Activated B cell treated with CpG ODN at 0.5 μM for 24 hours (primary cell): ENCODE measurements at regions not wholly inside any gene's neighbourhood (a gene's known extent, or its start where the extent isn't known, plus 50 kb on each side); places are given as distances from the start of the nearest gene placed in this dataset.

Experiments
- ATAC-seq: fragments of 200-7000 bp; cut with Tn5 transposase; one replicate; pipeline ENCODE4 v1.10.0; 2021; ENCODE audit warnings: low read depth, mild to moderate bottlenecking, moderate library complexity
- CTCF ChIA-PET: fragments of 350-600 bp; sonication (Branson Sonifier 250); formaldehyde crosslinking; loops from one replicate; lab custom pipeline; 2021; ENCODE audit warnings: antibody characterized with exemption; lab: Charles Lee
- POLR2A ChIA-PET: fragments of 350-600 bp; sonication (Branson Sonifier 250); formaldehyde crosslinking; loops from one replicate; lab custom pipeline; 2021; ENCODE audit warnings: antibody characterized with exemption; lab: Charles Lee
- DNase-seq: peaks from one replicate; pipeline ENCODE4 v3.0.0; 2022
- H3K27ac Mint-ChIP-seq: one replicate; pipeline ENCODE4 v1.8.0; 2020; ENCODE audit warnings: mixed read lengths
- H3K27me3 Mint-ChIP-seq: one replicate; pipeline ENCODE4 v1.8.0; 2021; ENCODE audit warnings: mixed read lengths
- H3K36me3 Mint-ChIP-seq: one replicate; pipeline ENCODE4 v1.8.0; 2021; ENCODE audit warnings: low read depth, mixed read lengths
- H3K4me1 Mint-ChIP-seq: one replicate; pipeline ENCODE4 v1.8.0; 2021; ENCODE audit warnings: mixed read lengths
- H3K4me3 Mint-ChIP-seq: one replicate; pipeline ENCODE4 v1.8.0; 2020; ENCODE audit warnings: mild to moderate bottlenecking, mixed read lengths
- H3K9me3 Mint-ChIP-seq: one replicate; pipeline ENCODE4 v1.8.0; 2020; ENCODE audit warnings: mixed read lengths
- intact Hi-C: fragments of 100-400 bp; cut with micrococcal nuclease; formaldehyde crosslinking; loops from one replicate; pipeline ENCODE4 v1.15.1; 2024
- TF ChIP-seq, protein P1 (sequence below): fragments of 200-600 bp; IDR thresholded peaks from one replicate; pipeline ENCODE4 v1.8.0; 2022; ENCODE audit warnings: antibody characterized with exemption, mild to moderate bottlenecking

DNA sequence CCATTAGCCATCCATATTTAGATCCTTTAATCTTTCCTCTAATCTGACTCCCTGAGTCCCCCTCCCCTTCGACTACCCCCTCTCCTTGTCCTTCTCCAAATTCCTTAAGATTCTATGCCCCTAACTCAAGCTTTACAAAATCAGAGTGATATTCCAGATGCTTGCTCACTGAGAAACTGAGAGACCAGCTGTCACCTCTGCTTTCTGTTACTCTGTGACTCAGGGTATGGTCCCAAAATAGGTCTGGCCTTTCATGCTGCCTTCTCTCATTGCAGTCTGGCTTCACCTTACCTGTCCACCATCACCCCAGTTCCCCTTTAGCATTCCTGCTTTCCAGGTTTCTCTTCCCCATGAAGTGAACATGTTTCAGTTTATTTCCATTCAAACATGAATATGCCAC, 383.3 kb upstream of the SLC30A5 start:
- intact Hi-C loops: no loop called here
- no peaks in the 10 kb centered on the region for H3K36me3 Mint-ChIP-seq
- DNase-seq: no peak
- H3K27me3 Mint-ChIP-seq: no peaks in the 10 kb centered on the region
- ATAC-seq: no peak
- TF ChIP-seq, protein P1, sequence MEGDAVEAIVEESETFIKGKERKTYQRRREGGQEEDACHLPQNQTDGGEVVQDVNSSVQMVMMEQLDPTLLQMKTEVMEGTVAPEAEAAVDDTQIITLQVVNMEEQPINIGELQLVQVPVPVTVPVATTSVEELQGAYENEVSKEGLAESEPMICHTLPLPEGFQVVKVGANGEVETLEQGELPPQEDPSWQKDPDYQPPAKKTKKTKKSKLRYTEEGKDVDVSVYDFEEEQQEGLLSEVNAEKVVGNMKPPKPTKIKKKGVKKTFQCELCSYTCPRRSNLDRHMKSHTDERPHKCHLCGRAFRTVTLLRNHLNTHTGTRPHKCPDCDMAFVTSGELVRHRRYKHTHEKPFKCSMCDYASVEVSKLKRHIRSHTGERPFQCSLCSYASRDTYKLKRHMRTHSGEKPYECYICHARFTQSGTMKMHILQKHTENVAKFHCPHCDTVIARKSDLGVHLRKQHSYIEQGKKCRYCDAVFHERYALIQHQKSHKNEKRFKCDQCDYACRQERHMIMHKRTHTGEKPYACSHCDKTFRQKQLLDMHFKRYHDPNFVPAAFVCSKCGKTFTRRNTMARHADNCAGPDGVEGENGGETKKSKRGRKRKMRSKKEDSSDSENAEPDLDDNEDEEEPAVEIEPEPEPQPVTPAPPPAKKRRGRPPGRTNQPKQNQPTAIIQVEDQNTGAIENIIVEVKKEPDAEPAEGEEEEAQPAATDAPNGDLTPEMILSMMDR: no peak
- POLR2A ChIA-PET: interaction anchor here (0.8 kb wide), 1 partner anchor 276 kb away, joined by 3 read pairs; no protein-coding TSS in a partner anchor
- CTCF ChIA-PET: no interaction called here
- H3K27ac Mint-ChIP-seq: peak overlapping the region; percentile 86
- peaks cover 63% of the 10 kb centered on the region for H3K4me1 Mint-ChIP-seq
- peaks cover 1% of the 10 kb centered on the region for H3K9me3 Mint-ChIP-seq
- peak overlapping the region; percentile 37 for H3K4me3 Mint-ChIP-seq

DNA sequence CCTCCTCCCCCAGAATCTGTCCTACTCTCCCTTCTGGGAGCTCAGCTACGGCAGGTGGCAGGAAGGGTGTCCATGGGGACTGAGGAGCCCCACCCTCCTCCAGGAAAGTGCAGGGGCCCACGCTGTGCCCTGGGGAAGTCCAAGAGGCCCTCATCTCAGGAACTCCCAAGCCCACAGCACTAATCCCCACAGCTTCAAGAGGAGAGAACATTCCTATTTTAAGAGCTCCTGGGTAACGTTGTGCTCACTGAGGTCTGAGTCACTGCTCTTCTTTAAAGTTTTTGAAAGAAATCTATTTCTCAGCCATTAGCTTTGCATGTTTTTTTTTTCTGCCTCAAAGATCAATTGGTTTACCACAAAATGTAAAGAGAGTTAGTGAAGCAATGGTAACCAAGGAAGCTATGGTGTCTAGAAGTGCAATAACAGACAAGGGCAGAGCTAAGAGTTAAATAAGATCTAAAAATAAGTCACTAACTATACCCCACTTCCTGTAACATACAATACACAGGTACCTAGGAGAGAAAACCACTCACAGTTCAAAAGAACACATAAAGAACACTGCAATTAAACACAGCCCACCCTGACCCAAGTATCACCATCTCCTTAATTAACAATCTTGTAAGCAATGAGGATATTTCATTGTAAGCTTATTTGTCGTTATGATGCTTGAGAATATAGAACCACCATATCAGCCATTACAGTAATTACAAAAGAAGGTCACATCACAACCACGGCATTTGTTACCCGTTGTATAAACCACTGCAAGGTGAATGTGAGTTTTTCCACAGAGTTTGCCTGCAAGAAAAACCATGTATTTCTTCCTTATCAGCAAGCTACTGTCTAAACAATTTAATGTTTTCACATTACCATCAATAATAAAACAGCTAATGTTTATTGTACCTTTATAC, 382.3 kb upstream of the SLC30A5 start:
- ChIA-PET CTCF (interaction anchor here (1.0 kb wide), 1 partner anchor 425 kb away, joined by 3 read pairs; no protein-coding TSS in a partner anchor), POLR2A (no interaction called here)
- ATAC-seq (peak; percentile 76), DNase-seq (no peak)
- Mint-ChIP-seq H3K4me3 (peak overlapping the region; percentile 67), H3K4me1 (peaks cover 63% of the 10 kb centered on the region), H3K36me3 (no peaks in the 10 kb centered on the region), H3K27me3 (no peaks in the 10 kb centered on the region), H3K27ac (peak overlapping the region; percentile 86), H3K9me3 (peaks cover 3% of the 10 kb centered on the region)
- TF ChIP-seq, protein P1: no peak
- intact Hi-C loops: no loop called here

DNA sequence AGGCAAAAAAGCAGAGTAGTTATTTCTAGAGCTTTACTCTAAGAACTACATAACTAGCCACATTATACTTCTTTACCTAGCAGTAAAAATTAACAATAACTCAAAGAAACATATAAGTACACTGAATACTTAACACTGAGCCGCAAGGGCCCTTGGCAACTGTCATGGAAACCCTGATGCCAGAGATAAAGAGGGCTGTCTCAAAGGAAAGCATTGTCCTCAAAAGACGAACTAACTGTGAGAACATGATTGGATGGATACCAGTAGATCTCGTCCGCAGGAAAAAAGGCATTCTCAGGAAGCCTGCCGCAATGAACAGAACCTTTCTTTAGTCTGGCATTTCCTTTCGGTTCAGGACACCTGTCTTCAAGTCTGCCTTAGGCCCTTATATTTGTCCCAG, 379.0 kb upstream of the SLC30A5 start:
- Mint-ChIP-seq H3K27ac (peak overlapping the region; percentile 13), H3K4me3 (no peak overlapping the region), H3K27me3 (no peaks in the 10 kb centered on the region), H3K4me1 (peaks cover 44% of the 10 kb centered on the region), H3K36me3 (no peaks in the 10 kb centered on the region), H3K9me3 (peaks cover 3% of the 10 kb centered on the region)
- POLR2A ChIA-PET: interaction anchor here (0.6 kb wide), 1 partner anchor 16 kb away, joined by 3 read pairs; no protein-coding TSS in a partner anchor
- no peak for ATAC-seq
- CTCF ChIA-PET: interaction anchor here (0.6 kb wide), 1 partner anchor 11 kb away, joined by 3 read pairs; no protein-coding TSS in a partner anchor
- intact Hi-C loops: no loop called here
- TF ChIP-seq, protein P1: no peak
- no peak for DNase-seq

DNA sequence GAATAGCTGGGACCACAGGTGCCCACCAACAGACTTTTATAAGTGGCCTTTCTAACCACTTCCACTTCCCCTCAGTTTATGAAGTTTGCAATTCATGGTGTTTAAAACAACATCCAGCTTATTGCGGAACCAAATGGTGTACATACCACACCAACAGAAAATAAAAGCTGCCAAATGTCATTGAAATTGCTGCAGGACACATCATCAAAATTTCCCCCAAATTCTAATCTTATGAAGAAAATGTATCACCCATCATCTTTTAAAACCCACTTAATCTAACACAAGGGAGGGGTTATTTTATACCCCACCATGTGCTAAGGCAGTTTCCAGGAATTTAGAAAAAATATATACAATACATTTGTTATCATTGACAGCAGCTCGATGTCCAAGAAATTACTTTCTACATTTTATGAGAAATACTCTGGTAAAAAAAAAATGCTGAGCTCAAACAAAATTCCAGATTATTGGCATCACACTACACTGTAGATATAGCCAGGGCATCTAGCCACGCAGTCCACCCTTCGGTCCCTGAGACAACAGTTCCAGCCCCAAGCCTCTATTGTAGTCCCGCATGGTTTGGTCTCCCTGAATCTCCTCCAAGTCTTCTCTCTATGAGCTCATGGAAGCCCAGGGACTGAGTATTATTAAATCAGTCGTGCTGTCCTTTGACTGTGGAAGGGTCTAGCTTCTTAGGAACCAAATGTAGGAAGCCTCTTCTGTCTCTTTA, 372.8 kb upstream of the SLC30A5 start:
- Mint-ChIP-seq H3K4me3 (no peak overlapping the region), H3K27me3 (no peaks in the 10 kb centered on the region), H3K36me3 (no peaks in the 10 kb centered on the region), H3K27ac (no peak overlapping the region), H3K9me3 (peaks cover 8% of the 10 kb centered on the region), H3K4me1 (peaks cover 5% of the 10 kb centered on the region)
- TF ChIP-seq, protein P1: no peak
- POLR2A ChIA-PET: no interaction called here
- no peak for DNase-seq
- no peak for ATAC-seq
- intact Hi-C loops: no loop called here
- CTCF ChIA-PET: no interaction called here

DNA sequence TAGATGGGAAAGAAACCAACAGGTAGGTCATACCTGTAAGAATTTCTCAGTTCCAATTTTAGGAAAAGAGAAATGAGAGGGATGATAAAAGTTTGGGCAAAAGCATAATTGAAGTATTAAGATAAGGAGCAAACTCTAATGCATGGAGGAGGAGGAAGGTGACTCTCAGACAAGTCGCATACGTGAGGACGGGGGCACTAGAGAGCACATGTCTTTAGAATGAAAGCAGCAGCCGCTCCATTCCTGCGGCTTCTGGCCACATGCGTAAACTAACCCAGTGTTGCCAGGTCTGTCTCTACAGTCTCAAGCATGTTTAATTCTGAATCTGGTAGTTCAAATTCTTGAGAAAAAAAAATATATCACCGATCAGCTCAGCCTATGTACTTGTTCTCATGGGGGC, 371.5 kb upstream of the SLC30A5 start:
- DNase-seq (no peak), ATAC-seq (no peak)
- intact Hi-C loops: no loop called here
- H3K9me3 Mint-ChIP-seq: peaks cover 6% of the 10 kb centered on the region
- H3K27ac Mint-ChIP-seq: no peak overlapping the region
- ChIA-PET CTCF (no interaction called here), POLR2A (no interaction called here)
- peaks cover 5% of the 10 kb centered on the region for H3K4me1 Mint-ChIP-seq
- H3K27me3 Mint-ChIP-seq: no peaks in the 10 kb centered on the region
- H3K4me3 Mint-ChIP-seq: no peak overlapping the region
- no peaks in the 10 kb centered on the region for H3K36me3 Mint-ChIP-seq
- TF ChIP-seq, protein P1: no peak
